ENCODE measurements at regions not wholly inside any gene's neighbourhood (a gene's known extent, or its start where the extent isn't known, plus 50 kb on each side); places are given as distances from the start of the nearest gene placed in this dataset.

- Mint-ChIP-seq H3K4me1 (ENCODE audit: unreplicated experiment) (no peaks in the 10 kb centered on the region), H3K27me3 (ENCODE audit: unreplicated experiment) (no peaks in the 10 kb centered on the region)
Measured at GRCh38 chr19:30266687-30267086, 105.5 kb upstream of the ZNF536 start.

GRCh38 chr19:30267332-30267731 lies 104.9 kb upstream of the ZNF536 start:
- H3K27me3 Mint-ChIP-seq (ENCODE audit: unreplicated experiment) = no peaks in the 10 kb centered on the region

More at GRCh38 chr19:30266687-30267086, 105.5 kb upstream of the ZNF536 start:
- Mint-ChIP-seq H3K4me3 (ENCODE audit: unreplicated experiment) (no peak overlapping the region), H3K27ac (ENCODE audit: unreplicated experiment) (no peak overlapping the region), H3K36me3 (ENCODE audit: unreplicated experiment) (no peaks in the 10 kb centered on the region), H3K9me3 (ENCODE audit: unreplicated experiment) (peaks cover 5% of the 10 kb centered on the region)
- TF ChIP-seq CTCF (IDR thresholded peaks at IDR 0.05) = no peak
- no peak for DNase-seq (ENCODE audit: extremely low spot score, unreplicated experiment)

GRCh38 chr19:30268601-30269000 lies 103.6 kb upstream of the ZNF536 start:
- no peaks in the 10 kb centered on the region for H3K36me3 Mint-ChIP-seq (ENCODE audit: unreplicated experiment)
- no peak overlapping the region for H3K4me3 Mint-ChIP-seq (ENCODE audit: unreplicated experiment)
- no peak for TF ChIP-seq CTCF (IDR thresholded peaks at IDR 0.05)
- H3K4me1 Mint-ChIP-seq (ENCODE audit: unreplicated experiment) = no peaks in the 10 kb centered on the region
- H3K27me3 Mint-ChIP-seq (ENCODE audit: unreplicated experiment) = no peaks in the 10 kb centered on the region
- H3K9me3 Mint-ChIP-seq (ENCODE audit: unreplicated experiment) = peaks cover 15% of the 10 kb centered on the region
- H3K27ac Mint-ChIP-seq (ENCODE audit: unreplicated experiment) = no peak overlapping the region
- no peak for DNase-seq (ENCODE audit: extremely low spot score, unreplicated experiment)

More at GRCh38 chr19:30267332-30267731, 104.9 kb upstream of the ZNF536 start:
- no peaks in the 10 kb centered on the region for H3K4me1 Mint-ChIP-seq (ENCODE audit: unreplicated experiment)
- no peak overlapping the region for H3K27ac Mint-ChIP-seq (ENCODE audit: unreplicated experiment)
- TF ChIP-seq CTCF (IDR thresholded peaks at IDR 0.05) = no peak
- peaks cover 7% of the 10 kb centered on the region for H3K9me3 Mint-ChIP-seq (ENCODE audit: unreplicated experiment)
- H3K4me3 Mint-ChIP-seq (ENCODE audit: unreplicated experiment) = no peak overlapping the region
- H3K36me3 Mint-ChIP-seq (ENCODE audit: unreplicated experiment) = no peaks in the 10 kb centered on the region
- DNase-seq (ENCODE audit: extremely low spot score, unreplicated experiment) = no peak

GRCh38 chr19:30269638-30270037 lies 102.5 kb upstream of the ZNF536 start:
- Mint-ChIP-seq H3K27ac (ENCODE audit: unreplicated experiment) (no peak overlapping the region), H3K4me1 (ENCODE audit: unreplicated experiment) (no peaks in the 10 kb centered on the region), H3K36me3 (ENCODE audit: unreplicated experiment) (no peaks in the 10 kb centered on the region), H3K9me3 (ENCODE audit: unreplicated experiment) (peaks cover 12% of the 10 kb centered on the region), H3K4me3 (ENCODE audit: unreplicated experiment) (no peak overlapping the region), H3K27me3 (ENCODE audit: unreplicated experiment) (no peaks in the 10 kb centered on the region)
- no peak for TF ChIP-seq CTCF (IDR thresholded peaks at IDR 0.05)
- DNase-seq (ENCODE audit: extremely low spot score, unreplicated experiment) = no peak

DNA sequence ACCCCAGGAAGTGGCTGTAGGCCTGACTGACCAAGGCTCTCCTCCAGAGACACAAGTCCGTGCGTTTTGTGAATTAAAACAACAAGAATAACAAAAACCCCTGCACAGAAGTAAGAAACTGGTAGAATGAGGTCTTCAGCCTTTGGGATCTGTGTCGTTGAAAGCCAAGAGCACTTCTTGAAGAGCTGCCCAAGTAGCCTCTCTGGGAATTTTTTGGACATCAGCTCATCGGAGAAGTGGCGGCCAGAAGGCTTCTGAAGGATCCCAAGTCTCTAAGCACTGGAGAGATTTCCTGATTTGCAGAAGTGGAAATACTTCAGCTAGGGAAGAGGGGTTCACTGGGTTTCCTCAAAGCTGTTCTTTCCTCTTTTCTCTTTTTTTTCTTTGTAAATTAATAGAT lies 100.4 kb upstream of the ZNF536 start:
- H3K27me3 Mint-ChIP-seq (ENCODE audit: unreplicated experiment) = no peaks in the 10 kb centered on the region

More for the DNA sequence above, 100.4 kb upstream of the ZNF536 start:
- Mint-ChIP-seq H3K9me3 (ENCODE audit: unreplicated experiment) (peaks cover 16% of the 10 kb centered on the region), H3K27ac (ENCODE audit: unreplicated experiment) (no peak overlapping the region), H3K36me3 (ENCODE audit: unreplicated experiment) (no peaks in the 10 kb centered on the region), H3K4me1 (ENCODE audit: unreplicated experiment) (no peaks in the 10 kb centered on the region), H3K4me3 (ENCODE audit: unreplicated experiment) (no peak overlapping the region)
- no peak for DNase-seq (ENCODE audit: extremely low spot score, unreplicated experiment)
- TF ChIP-seq CTCF (IDR thresholded peaks at IDR 0.05) = no peak

All from osteocyte (in vitro differentiated cells).